ENCODE measurements at regions not wholly inside any gene's neighbourhood (a gene's known extent, or its start where the extent isn't known, plus 50 kb on each side); places are given as distances from the start of the nearest gene placed in this dataset.

DNA sequence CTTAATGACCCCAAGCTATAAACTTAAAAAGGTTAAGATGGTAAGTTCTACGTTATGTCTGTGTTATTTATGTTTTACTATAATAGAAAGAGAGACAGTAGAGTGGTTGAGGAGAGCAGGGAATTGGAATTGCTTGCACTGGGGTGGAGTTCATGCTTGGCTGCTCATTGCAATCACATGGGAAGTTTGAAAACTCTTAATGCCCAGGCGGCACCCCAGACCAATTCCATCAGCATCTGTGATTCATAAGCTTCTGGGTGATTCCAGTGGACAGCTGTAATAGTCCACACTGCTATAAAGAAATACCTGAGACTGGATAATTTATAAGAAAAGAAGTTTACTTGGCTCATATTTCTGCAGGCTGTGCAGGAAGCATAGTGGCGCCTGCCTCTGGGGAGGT lies 323.9 kb upstream of the MSX2 start:
- TF ChIP-seq TAF1 (IDR thresholded peaks at IDR 0.05; ENCODE audit: low read depth, low read length) = no peak
- no peak for TF ChIP-seq POLR2A (IDR thresholded peaks at IDR 0.05; ENCODE audit: low read depth, low read length)
- TF ChIP-seq POU2F2 (IDR thresholded peaks at IDR 0.05; ENCODE audit: low read depth, low read length) = no peak
- no peak for TF ChIP-seq POLR2AphosphoS5 (IDR thresholded peaks at IDR 0.05; ENCODE audit: low read depth, low read length)

All from GM12891 (cell line).